ENCODE measurements at regions not wholly inside any gene's neighbourhood (a gene's known extent, or its start where the extent isn't known, plus 50 kb on each side); places are given as distances from the start of the nearest gene placed in this dataset.

GRCh38 chr2:104658144-104658835 lies 195.6 kb upstream of the POU3F3 start:
- TF ChIP-seq CTCF (conservative IDR thresholded peaks at IDR 0.05; ENCODE audit: low read depth, low read length) = no peak
- no peak overlapping the region for H3K4me3 ChIP-seq (ENCODE audit: low read depth, low read length)
- DNase-seq (ENCODE audit: low read depth) = no peak

- no peak for DNase-seq (ENCODE audit: low read depth)
- H3K4me3 ChIP-seq (ENCODE audit: low read depth, low read length) = peak overlapping the region; percentile 17
- no peak for TF ChIP-seq CTCF (conservative IDR thresholded peaks at IDR 0.05; ENCODE audit: low read depth, low read length)
These were observed 194.9 kb upstream of the POU3F3 start for GRCh38 chr2:104658904-104659591.

- DNase-seq (ENCODE audit: low read depth) = no peak
- no peak overlapping the region for H3K4me3 ChIP-seq (ENCODE audit: low read depth, low read length)
- no peak for TF ChIP-seq CTCF (conservative IDR thresholded peaks at IDR 0.05; ENCODE audit: low read depth, low read length)
These were observed 192.9 kb upstream of the POU3F3 start for GRCh38 chr2:104660991-104661390.

GRCh38 chr2:104664672-104665071 lies 189.2 kb upstream of the POU3F3 start:
- TF ChIP-seq CTCF (conservative IDR thresholded peaks at IDR 0.05; ENCODE audit: low read depth, low read length) = no peak
- H3K4me3 ChIP-seq (ENCODE audit: low read depth, low read length) = no peak overlapping the region
- no peak for DNase-seq (ENCODE audit: low read depth)

- no peak overlapping the region for H3K4me3 ChIP-seq (ENCODE audit: low read depth, low read length)
- DNase-seq (ENCODE audit: low read depth) = no peak
- no peak for TF ChIP-seq CTCF (conservative IDR thresholded peaks at IDR 0.05; ENCODE audit: low read depth, low read length)
These were observed 185.3 kb upstream of the POU3F3 start for GRCh38 chr2:104668631-104669030.

- no peak for DNase-seq (ENCODE audit: low read depth)
- no peak overlapping the region for H3K4me3 ChIP-seq (ENCODE audit: low read depth, low read length)
- no peak for TF ChIP-seq CTCF (conservative IDR thresholded peaks at IDR 0.05; ENCODE audit: low read depth, low read length)
These were observed 180.7 kb upstream of the POU3F3 start for GRCh38 chr2:104673225-104673624.

- no peak for TF ChIP-seq CTCF (conservative IDR thresholded peaks at IDR 0.05; ENCODE audit: low read depth, low read length)
- DNase-seq (ENCODE audit: low read depth) = no peak
- H3K4me3 ChIP-seq (ENCODE audit: low read depth, low read length) = no peak overlapping the region
These were observed 175.7 kb upstream of the POU3F3 start for GRCh38 chr2:104678181-104678580.

Data from choroid plexus epithelial cell (primary cell).